HUES48 (cell line): ENCODE measurements at regions not wholly inside any gene's neighbourhood (a gene's known extent, or its start where the extent isn't known, plus 50 kb on each side); places are given as distances from the start of the nearest gene placed in this dataset.

Source experiments
- H3K27ac ChIP-seq: one replicate; pipeline ENCODE4 v1.7.0; 2013; ENCODE audit warnings: low read depth, low read length, inconsistent platforms
- H3K27me3 ChIP-seq: 2 replicates; pipeline ENCODE4 v1.6.1; 2013; ENCODE audit warnings: mild to moderate bottlenecking, low read length; ENCODE audit not compliant: control insufficient read depth, insufficient read depth
- H3K36me3 ChIP-seq: 2 replicates; pipeline ENCODE4 v1.6.1; 2013; ENCODE audit warnings: low read length; ENCODE audit not compliant: control insufficient read depth, insufficient read depth
- H3K4me1 ChIP-seq: 2 replicates; pipeline ENCODE4 v1.6.1; 2013; ENCODE audit warnings: mild to moderate bottlenecking, low read length; ENCODE audit not compliant: control insufficient read depth, insufficient read depth
- H3K4me3 ChIP-seq: 2 replicates; pipeline ENCODE4 v1.5.1; 2013; ENCODE audit warnings: mild to moderate bottlenecking, low read depth, low read length
- H3K9ac ChIP-seq: 2 replicates; pipeline ENCODE4 v1.6.1; 2013; ENCODE audit warnings: mild to moderate bottlenecking, low read depth, low read length, moderate library complexity
- H3K9me3 ChIP-seq: 2 replicates; pipeline ENCODE4 v1.6.1; 2013; ENCODE audit warnings: low read length; ENCODE audit not compliant: control insufficient read depth, insufficient read depth

DNA sequence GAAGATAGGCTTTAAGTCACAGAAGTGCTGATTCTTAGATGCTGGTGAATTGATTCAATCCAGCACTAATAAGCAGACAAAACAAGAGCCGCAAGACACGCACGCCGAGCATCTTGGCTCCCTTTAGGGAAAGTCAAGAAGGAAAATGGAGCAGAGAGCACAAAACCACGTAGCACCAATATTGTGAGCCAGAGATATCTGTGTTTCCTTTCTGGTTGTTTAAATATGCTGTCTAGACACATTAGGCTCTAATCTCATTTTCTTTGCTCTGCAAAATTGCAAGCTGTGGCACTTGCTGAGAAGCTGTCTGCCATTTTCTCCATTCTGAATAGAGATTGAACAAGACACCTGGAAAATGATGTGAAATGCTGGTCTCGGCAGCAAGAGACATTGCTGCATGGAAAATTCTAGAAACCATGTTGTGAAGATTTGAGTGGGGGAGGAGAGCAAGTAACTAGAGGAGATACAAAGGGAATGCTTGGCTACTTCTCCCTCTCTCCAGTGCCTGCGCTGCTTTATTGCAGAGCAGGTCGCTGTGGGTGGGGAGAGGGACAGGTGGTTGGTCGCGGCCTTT, 336.3 kb downstream of the MED10 start:
- Histone ChIP-seq H3K9me3 (no peaks in the 10 kb centered on the region), H3K4me1 (no peaks in the 10 kb centered on the region), H3K4me3 (no peak overlapping the region), H3K36me3 (no peaks in the 10 kb centered on the region), H3K27ac (no peak overlapping the region), H3K27me3 (no peaks in the 10 kb centered on the region), H3K9ac (no peak overlapping the region)

DNA sequence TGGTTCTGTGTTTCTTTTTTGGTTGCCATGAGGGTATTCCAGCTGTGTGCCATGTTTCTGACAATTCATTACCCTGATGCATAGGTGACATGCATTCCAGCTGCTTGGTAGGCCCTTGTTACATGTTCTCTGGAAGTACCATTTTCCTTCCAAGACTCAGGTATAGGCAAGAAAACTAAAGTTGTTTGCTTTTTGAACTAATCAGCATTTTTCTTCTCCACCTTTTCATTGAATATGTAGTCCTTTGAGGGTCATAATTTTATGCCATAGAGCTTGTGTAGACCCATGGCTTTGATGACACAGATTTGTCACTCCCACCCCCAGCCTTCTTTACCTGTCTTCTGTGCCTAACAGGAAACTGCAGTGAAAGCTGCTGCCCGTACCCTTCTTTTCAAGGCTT, 339.2 kb downstream of the MED10 start:
- Histone ChIP-seq H3K27me3 (no peaks in the 10 kb centered on the region), H3K9ac (no peak overlapping the region), H3K4me1 (no peaks in the 10 kb centered on the region), H3K4me3 (no peak overlapping the region), H3K36me3 (no peaks in the 10 kb centered on the region), H3K9me3 (no peaks in the 10 kb centered on the region), H3K27ac (no peak overlapping the region)

DNA sequence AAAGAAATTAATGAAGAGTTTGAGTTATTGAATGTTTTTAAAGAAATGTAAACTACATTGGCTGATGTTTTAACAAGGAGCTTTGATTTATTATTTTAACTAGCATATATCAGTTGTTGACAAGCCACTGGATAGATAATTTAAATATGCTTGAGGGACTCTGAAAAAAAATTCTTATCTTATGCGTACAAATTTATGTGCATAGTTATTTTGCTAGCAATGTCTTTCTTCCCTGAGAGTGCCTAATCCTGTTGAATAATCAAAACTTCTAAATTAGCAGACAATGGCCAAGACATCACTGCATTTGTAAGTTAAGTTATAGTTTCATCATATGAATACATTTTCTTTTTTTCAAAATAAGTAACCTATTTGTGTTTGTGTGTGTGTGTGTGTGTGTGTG, 342.3 kb downstream of the MED10 start:
- no peaks in the 10 kb centered on the region for H3K9me3 ChIP-seq
- H3K4me1 ChIP-seq = no peaks in the 10 kb centered on the region
- no peaks in the 10 kb centered on the region for H3K36me3 ChIP-seq
- H3K27ac ChIP-seq = no peak overlapping the region
- no peak overlapping the region for H3K4me3 ChIP-seq
- no peak overlapping the region for H3K9ac ChIP-seq
- H3K27me3 ChIP-seq = no peaks in the 10 kb centered on the region

DNA sequence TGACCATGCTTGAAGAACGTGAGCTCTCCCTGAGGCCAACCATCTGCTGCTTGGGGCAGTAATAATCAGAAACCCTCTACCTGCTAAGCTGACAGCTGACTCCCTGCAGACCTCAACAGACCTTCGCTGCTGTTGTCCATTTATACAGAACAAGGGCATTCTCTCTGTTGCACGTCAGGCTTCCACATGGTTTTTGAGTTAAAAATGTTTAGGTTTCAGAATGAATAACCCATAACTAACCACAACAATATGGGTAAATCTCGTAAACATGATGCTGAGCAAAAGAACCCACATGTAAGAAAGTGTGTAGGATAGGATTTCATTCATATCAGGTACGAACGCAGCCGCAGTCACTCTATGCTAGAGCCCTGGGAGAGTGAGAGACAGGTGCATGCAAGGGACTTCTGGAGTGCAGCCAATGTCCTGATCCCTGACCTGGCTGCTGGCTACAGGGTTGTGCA, 348.5 kb downstream of the MED10 start:
- Histone ChIP-seq H3K9ac (no peak overlapping the region), H3K4me3 (no peak overlapping the region), H3K4me1 (no peaks in the 10 kb centered on the region), H3K36me3 (no peaks in the 10 kb centered on the region), H3K27ac (no peak overlapping the region), H3K27me3 (no peaks in the 10 kb centered on the region), H3K9me3 (no peaks in the 10 kb centered on the region)

DNA sequence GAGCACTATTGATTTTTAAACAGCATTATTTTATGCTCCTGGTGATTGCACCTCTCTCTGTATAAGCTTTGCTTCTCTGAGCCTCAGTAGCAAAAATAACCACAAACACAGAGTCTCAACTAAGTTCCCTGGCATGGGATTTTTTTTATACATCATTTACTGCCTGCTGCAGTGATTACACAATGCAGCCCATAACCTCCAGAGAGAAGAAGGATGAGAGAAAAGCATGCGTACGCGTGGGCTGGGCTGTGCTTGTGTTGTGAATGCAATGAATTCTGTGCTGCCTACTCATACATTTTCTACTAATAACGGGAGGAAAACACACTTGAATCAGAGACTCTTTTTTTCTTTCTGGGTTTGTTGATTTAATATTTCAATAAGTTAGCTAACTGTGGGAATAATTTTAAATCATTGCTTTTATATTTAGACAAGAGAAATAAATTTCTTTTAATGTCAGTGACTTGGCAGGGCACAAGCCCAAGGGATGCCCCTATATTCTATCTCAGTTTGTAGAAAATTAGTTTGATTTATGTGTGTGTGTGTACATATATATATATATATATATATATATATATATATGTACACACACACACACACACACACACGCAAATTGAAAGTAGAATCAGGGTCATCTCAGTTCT, 351.5 kb downstream of the MED10 start:
- H3K4me3 ChIP-seq = no peak overlapping the region
- no peaks in the 10 kb centered on the region for H3K4me1 ChIP-seq
- no peak overlapping the region for H3K27ac ChIP-seq
- no peak overlapping the region for H3K9ac ChIP-seq
- H3K27me3 ChIP-seq = no peaks in the 10 kb centered on the region
- H3K9me3 ChIP-seq = no peaks in the 10 kb centered on the region
- no peaks in the 10 kb centered on the region for H3K36me3 ChIP-seq

- Histone ChIP-seq H3K4me1 (no peaks in the 10 kb centered on the region), H3K27ac (no peak overlapping the region), H3K4me3 (no peak overlapping the region), H3K9ac (no peak overlapping the region), H3K36me3 (no peaks in the 10 kb centered on the region), H3K27me3 (no peaks in the 10 kb centered on the region), H3K9me3 (no peaks in the 10 kb centered on the region)
Measured at GRCh38 chr5:6019612-6020011, 358.7 kb downstream of the MED10 start.

- Histone ChIP-seq H3K4me1 (no peaks in the 10 kb centered on the region), H3K9ac (no peak overlapping the region), H3K27ac (no peak overlapping the region), H3K36me3 (no peaks in the 10 kb centered on the region), H3K9me3 (peaks cover 2% of the 10 kb centered on the region; the same call in 1 of the 2 replicates), H3K4me3 (no peak overlapping the region), H3K27me3 (no peaks in the 10 kb centered on the region)
Measured at GRCh38 chr5:6013506-6013905, 364.8 kb downstream of the MED10 start.

DNA sequence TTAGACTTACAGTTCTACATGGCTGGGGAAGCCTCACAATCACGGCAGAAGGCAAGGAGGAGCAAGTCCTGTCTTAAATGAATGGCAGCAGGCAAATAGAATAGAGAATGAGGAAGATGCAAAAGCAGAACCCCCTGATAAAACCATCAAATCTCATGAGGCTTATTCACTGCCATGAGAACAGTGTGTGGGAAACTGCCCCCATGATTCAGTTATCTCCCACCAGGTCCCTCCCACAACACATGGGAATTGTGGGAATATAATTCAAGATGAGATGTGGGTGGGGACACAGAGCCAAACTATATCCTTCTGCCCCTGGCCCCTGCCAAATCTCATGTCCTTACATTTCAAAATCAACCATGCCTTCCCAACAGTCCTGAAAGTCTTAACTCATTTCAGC, 367.1 kb downstream of the MED10 start:
- Histone ChIP-seq H3K4me1 (no peaks in the 10 kb centered on the region), H3K27me3 (no peaks in the 10 kb centered on the region), H3K27ac (no peak overlapping the region), H3K4me3 (no peak overlapping the region), H3K9ac (no peak overlapping the region), H3K36me3 (no peaks in the 10 kb centered on the region), H3K9me3 (peaks cover 2% of the 10 kb centered on the region; the same call in 1 of the 2 replicates)

GRCh38 chr5:6006838-6007314, 371.5 kb downstream of the MED10 start:
- no peaks in the 10 kb centered on the region for H3K36me3 ChIP-seq
- no peak overlapping the region for H3K9ac ChIP-seq
- no peaks in the 10 kb centered on the region for H3K27me3 ChIP-seq
- H3K27ac ChIP-seq = no peak overlapping the region
- H3K9me3 ChIP-seq = peaks cover 2% of the 10 kb centered on the region; the same call in 1 of the 2 replicates
- no peaks in the 10 kb centered on the region for H3K4me1 ChIP-seq
- no peak overlapping the region for H3K4me3 ChIP-seq

GRCh38 chr5:6003040-6003825, 375.1 kb downstream of the MED10 start:
- H3K27me3 ChIP-seq = no peaks in the 10 kb centered on the region
- H3K4me3 ChIP-seq = no peak overlapping the region
- H3K9ac ChIP-seq = no peak overlapping the region
- no peaks in the 10 kb centered on the region for H3K4me1 ChIP-seq
- no peaks in the 10 kb centered on the region for H3K9me3 ChIP-seq
- H3K27ac ChIP-seq = no peak overlapping the region
- no peaks in the 10 kb centered on the region for H3K36me3 ChIP-seq

- Histone ChIP-seq H3K27me3 (no peaks in the 10 kb centered on the region), H3K9ac (no peak overlapping the region)
Measured at GRCh38 chr5:6000867-6001266, 377.5 kb downstream of the MED10 start.

More at GRCh38 chr5:6000867-6001266, 377.5 kb downstream of the MED10 start:
- Histone ChIP-seq H3K4me1 (no peaks in the 10 kb centered on the region), H3K4me3 (no peak overlapping the region), H3K27ac (no peak overlapping the region), H3K36me3 (no peaks in the 10 kb centered on the region), H3K9me3 (no peaks in the 10 kb centered on the region)
